ENCODE measurements at regions not wholly inside any gene's neighbourhood (a gene's known extent, or its start where the extent isn't known, plus 50 kb on each side); places are given as distances from the start of the nearest gene placed in this dataset.

GRCh38 chr2:136215908-136216472, 98.0 kb upstream of the CXCR4 start:
- BruUV-seq (replicated peaks) = no TSS peak
- Mint-ChIP-seq H3K9me3 (ENCODE audit: low read depth, unreplicated experiment) (no peaks in the 10 kb centered on the region), H3K36me3 (ENCODE audit: insufficient read depth, unreplicated experiment) (no peaks in the 10 kb centered on the region), H3K4me3 (ENCODE audit: low read depth, unreplicated experiment) (no peak overlapping the region), H3K27me3 (ENCODE audit: unreplicated experiment) (no peaks in the 10 kb centered on the region), H3K4me1 (ENCODE audit: low read depth, unreplicated experiment) (peaks cover 38% of the 10 kb centered on the region), H3K27ac (ENCODE audit: unreplicated experiment) (no peak overlapping the region)
- intact Hi-C loops (cut with micrococcal nuclease; ENCODE audit: unreplicated experiment) = loop anchor here (10.0 kb wide), 1 partner anchor 159 kb away; no protein-coding TSS in a partner anchor
- DNase-seq = no peak
- CTCF ChIA-PET = no interaction called here
- no peak for TF ChIP-seq CTCF (IDR thresholded peaks at IDR 0.05; ENCODE audit: unreplicated experiment)

- Mint-ChIP-seq H3K4me1 (ENCODE audit: low read depth, unreplicated experiment) (peaks cover 42% of the 10 kb centered on the region), H3K36me3 (ENCODE audit: insufficient read depth, unreplicated experiment) (no peaks in the 10 kb centered on the region), H3K27ac (ENCODE audit: unreplicated experiment) (no peak overlapping the region), H3K27me3 (ENCODE audit: unreplicated experiment) (no peaks in the 10 kb centered on the region), H3K9me3 (ENCODE audit: low read depth, unreplicated experiment) (no peaks in the 10 kb centered on the region), H3K4me3 (ENCODE audit: low read depth, unreplicated experiment) (no peak overlapping the region)
- intact Hi-C loops (cut with micrococcal nuclease; ENCODE audit: unreplicated experiment) = loop anchor here (10.0 kb wide), 1 partner anchor 159 kb away; no protein-coding TSS in a partner anchor
- CTCF ChIA-PET = no interaction called here
- DNase-seq = no peak
- no TSS peak for BruUV-seq (replicated peaks)
- TF ChIP-seq CTCF (IDR thresholded peaks at IDR 0.05; ENCODE audit: unreplicated experiment) = no peak
Observed at GRCh38 chr2:136215449-136215848, 97.5 kb upstream of the CXCR4 start.

GRCh38 chr2:136214307-136215200, 96.6 kb upstream of the CXCR4 start:
- no peak for DNase-seq
- peaks cover 3% of the 10 kb centered on the region for H3K36me3 Mint-ChIP-seq (ENCODE audit: insufficient read depth, unreplicated experiment)
- H3K27me3 Mint-ChIP-seq (ENCODE audit: unreplicated experiment) = no peaks in the 10 kb centered on the region
- peak overlapping the region; percentile 9 for H3K27ac Mint-ChIP-seq (ENCODE audit: unreplicated experiment)
- CTCF ChIA-PET = no interaction called here
- no peak overlapping the region for H3K4me3 Mint-ChIP-seq (ENCODE audit: low read depth, unreplicated experiment)
- intact Hi-C loops (cut with micrococcal nuclease; ENCODE audit: unreplicated experiment) = loop anchor here (10.0 kb wide), 1 partner anchor 160 kb away; no protein-coding TSS in a partner anchor
- no peak for TF ChIP-seq CTCF (IDR thresholded peaks at IDR 0.05; ENCODE audit: unreplicated experiment)
- BruUV-seq (replicated peaks) = no TSS peak
- H3K9me3 Mint-ChIP-seq (ENCODE audit: low read depth, unreplicated experiment) = no peaks in the 10 kb centered on the region
- peaks cover 45% of the 10 kb centered on the region for H3K4me1 Mint-ChIP-seq (ENCODE audit: low read depth, unreplicated experiment)

- BruUV-seq (replicated peaks) = no TSS peak
- no peaks in the 10 kb centered on the region for H3K27me3 Mint-ChIP-seq (ENCODE audit: unreplicated experiment)
- peak overlapping the region; percentile 9 for H3K27ac Mint-ChIP-seq (ENCODE audit: unreplicated experiment)
- H3K36me3 Mint-ChIP-seq (ENCODE audit: insufficient read depth, unreplicated experiment) = peaks cover 6% of the 10 kb centered on the region
- intact Hi-C loops (cut with micrococcal nuclease; ENCODE audit: unreplicated experiment) = loop anchor here (10.0 kb wide), 1 partner anchor 161 kb away; no protein-coding TSS in a partner anchor
- TF ChIP-seq CTCF (IDR thresholded peaks at IDR 0.05; ENCODE audit: unreplicated experiment) = no peak
- no peaks in the 10 kb centered on the region for H3K9me3 Mint-ChIP-seq (ENCODE audit: low read depth, unreplicated experiment)
- CTCF ChIA-PET = no interaction called here
- peaks cover 45% of the 10 kb centered on the region for H3K4me1 Mint-ChIP-seq (ENCODE audit: low read depth, unreplicated experiment)
- no peak overlapping the region for H3K4me3 Mint-ChIP-seq (ENCODE audit: low read depth, unreplicated experiment)
- no peak for DNase-seq
Observed at GRCh38 chr2:136213836-136214235, 95.9 kb upstream of the CXCR4 start.
